HepG2 (cell line): ENCODE measurements at regions not wholly inside any gene's neighbourhood (a gene's known extent, or its start where the extent isn't known, plus 50 kb on each side); places are given as distances from the start of the nearest gene placed in this dataset.

Source experiments
- JUNB ChIP-seq: sonication (generic); formaldehyde crosslinking; IDR thresholded peaks from 2 replicates; pipeline ENCODE4 v1.8.0; 2022; ENCODE audit warnings: missing genetic modification reagents, mild to moderate bottlenecking, borderline replicate concordance
- KDM4B ChIP-seq: sonication (generic); formaldehyde crosslinking; IDR thresholded peaks from 2 replicates; pipeline ENCODE4 v1.4.0; 2020; ENCODE audit warnings: missing genetic modification reagents
- SETDB1 ChIP-seq: sonication (generic); formaldehyde crosslinking; IDR thresholded peaks from 2 replicates; pipeline ENCODE4 v1.5.1; 2020; ENCODE audit warnings: missing genetic modification reagents, mild to moderate bottlenecking, borderline replicate concordance
- SMC3 ChIP-seq: IDR thresholded peaks from 2 replicates; pipeline ENCODE4 v1.6.1; 2011; ENCODE audit warnings: low read length, improper control_type of control experiment
- ZNF431 ChIP-seq: sonication (generic); formaldehyde crosslinking; IDR thresholded peaks from 2 replicates; pipeline ENCODE4 v1.9.0; 2022; ENCODE audit warnings: missing genetic modification reagents, low read depth, mild to moderate bottlenecking, borderline replicate concordance
- TF ChIP-seq, protein P1 (sequence below): sonication (generic); formaldehyde crosslinking; IDR thresholded peaks from 2 replicates; pipeline ENCODE4 v1.4.0; 2020; ENCODE audit warnings: missing genetic modification reagents
- TF ChIP-seq, protein P2 (sequence below): IDR thresholded peaks from 2 replicates; pipeline ENCODE4 v1.6.1; 2016
- TF ChIP-seq, protein P3 (sequence below): IDR thresholded peaks from 2 replicates; pipeline ENCODE4 v1.6.1; 2012; ENCODE audit warnings: low read length, improper control_type of control experiment
- TF ChIP-seq, protein P4 (sequence below): sonication (generic); formaldehyde crosslinking; IDR thresholded peaks from 2 replicates; pipeline ENCODE4 v1.4.0; 2020; ENCODE audit warnings: missing genetic modification reagents, borderline replicate concordance
- TF ChIP-seq, protein P5 (sequence below): sonication (generic); formaldehyde crosslinking; IDR thresholded peaks from 2 replicates; pipeline ENCODE4 v1.9.0; 2021; ENCODE audit warnings: missing genetic modification reagents, borderline replicate concordance
- TF ChIP-seq, protein P6 (sequence below): sonication (generic); formaldehyde crosslinking; IDR thresholded peaks from 2 replicates; pipeline ENCODE4 v1.5.0; 2020; ENCODE audit warnings: mild to moderate bottlenecking, missing genetic modification reagents

DNA sequence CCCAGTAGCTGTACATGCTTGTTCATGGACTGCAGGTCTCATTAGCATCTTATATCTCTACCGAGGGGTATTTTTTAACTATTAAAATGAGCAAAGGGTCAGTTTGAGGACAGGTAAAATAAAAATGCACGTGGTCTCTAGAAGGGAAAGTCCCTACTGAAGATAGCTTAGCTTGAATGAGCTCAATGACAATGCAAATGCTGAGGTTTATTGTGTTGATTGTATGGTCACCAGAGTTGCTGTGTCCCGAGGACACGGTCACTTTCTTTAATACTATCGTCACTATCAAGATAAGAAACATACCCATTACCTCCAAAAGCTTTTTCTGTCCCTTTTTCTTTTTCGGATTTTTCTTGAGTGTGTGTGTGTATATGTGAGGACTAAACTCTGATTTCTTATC is 250.5 kb upstream of the PRKX start:
- TF ChIP-seq KDM4B (CRISPR knock-in tag) (no peak), JUNB (no peak), SMC3 (no peak), ZNF431 (CRISPR knock-in tag) (no peak), SETDB1 (no peak)
- TF ChIP-seq, protein P1, sequence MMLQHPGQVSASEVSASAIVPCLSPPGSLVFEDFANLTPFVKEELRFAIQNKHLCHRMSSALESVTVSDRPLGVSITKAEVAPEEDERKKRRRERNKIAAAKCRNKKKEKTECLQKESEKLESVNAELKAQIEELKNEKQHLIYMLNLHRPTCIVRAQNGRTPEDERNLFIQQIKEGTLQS (CRISPR knock-in tag): no peak
- TF ChIP-seq, protein P2, sequence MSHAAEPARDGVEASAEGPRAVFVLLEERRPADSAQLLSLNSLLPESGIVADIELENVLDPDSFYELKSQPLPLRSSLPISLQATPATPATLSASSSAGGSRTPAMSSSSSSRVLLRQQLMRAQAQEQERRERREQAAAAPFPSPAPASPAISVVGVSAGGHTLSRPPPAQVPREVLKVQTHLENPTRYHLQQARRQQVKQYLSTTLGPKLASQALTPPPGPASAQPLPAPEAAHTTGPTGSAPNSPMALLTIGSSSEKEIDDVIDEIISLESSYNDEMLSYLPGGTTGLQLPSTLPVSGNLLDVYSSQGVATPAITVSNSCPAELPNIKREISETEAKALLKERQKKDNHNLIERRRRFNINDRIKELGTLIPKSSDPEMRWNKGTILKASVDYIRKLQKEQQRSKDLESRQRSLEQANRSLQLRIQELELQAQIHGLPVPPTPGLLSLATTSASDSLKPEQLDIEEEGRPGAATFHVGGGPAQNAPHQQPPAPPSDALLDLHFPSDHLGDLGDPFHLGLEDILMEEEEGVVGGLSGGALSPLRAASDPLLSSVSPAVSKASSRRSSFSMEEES: no peak
- TF ChIP-seq, protein P3, sequence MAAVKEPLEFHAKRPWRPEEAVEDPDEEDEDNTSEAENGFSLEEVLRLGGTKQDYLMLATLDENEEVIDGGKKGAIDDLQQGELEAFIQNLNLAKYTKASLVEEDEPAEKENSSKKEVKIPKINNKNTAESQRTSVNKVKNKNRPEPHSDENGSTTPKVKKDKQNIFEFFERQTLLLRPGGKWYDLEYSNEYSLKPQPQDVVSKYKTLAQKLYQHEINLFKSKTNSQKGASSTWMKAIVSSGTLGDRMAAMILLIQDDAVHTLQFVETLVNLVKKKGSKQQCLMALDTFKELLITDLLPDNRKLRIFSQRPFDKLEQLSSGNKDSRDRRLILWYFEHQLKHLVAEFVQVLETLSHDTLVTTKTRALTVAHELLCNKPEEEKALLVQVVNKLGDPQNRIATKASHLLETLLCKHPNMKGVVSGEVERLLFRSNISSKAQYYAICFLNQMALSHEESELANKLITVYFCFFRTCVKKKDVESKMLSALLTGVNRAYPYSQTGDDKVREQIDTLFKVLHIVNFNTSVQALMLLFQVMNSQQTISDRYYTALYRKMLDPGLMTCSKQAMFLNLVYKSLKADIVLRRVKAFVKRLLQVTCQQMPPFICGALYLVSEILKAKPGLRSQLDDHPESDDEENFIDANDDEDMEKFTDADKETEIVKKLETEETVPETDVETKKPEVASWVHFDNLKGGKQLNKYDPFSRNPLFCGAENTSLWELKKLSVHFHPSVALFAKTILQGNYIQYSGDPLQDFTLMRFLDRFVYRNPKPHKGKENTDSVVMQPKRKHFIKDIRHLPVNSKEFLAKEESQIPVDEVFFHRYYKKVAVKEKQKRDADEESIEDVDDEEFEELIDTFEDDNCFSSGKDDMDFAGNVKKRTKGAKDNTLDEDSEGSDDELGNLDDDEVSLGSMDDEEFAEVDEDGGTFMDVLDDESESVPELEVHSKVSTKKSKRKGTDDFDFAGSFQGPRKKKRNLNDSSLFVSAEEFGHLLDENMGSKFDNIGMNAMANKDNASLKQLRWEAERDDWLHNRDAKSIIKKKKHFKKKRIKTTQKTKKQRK: no peak
- TF ChIP-seq, protein P4, sequence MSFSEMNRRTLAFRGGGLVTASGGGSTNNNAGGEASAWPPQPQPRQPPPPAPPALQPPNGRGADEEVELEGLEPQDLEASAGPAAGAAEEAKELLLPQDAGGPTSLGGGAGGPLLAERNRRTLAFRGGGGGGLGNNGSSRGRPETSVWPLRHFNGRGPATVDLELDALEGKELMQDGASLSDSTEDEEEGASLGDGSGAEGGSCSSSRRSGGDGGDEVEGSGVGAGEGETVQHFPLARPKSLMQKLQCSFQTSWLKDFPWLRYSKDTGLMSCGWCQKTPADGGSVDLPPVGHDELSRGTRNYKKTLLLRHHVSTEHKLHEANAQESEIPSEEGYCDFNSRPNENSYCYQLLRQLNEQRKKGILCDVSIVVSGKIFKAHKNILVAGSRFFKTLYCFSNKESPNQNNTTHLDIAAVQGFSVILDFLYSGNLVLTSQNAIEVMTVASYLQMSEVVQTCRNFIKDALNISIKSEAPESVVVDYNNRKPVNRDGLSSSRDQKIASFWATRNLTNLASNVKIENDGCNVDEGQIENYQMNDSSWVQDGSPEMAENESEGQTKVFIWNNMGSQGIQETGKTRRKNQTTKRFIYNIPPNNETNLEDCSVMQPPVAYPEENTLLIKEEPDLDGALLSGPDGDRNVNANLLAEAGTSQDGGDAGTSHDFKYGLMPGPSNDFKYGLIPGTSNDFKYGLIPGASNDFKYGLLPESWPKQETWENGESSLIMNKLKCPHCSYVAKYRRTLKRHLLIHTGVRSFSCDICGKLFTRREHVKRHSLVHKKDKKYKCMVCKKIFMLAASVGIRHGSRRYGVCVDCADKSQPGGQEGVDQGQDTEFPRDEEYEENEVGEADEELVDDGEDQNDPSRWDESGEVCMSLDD (CRISPR knock-in tag): no peak
- TF ChIP-seq, protein P5, sequence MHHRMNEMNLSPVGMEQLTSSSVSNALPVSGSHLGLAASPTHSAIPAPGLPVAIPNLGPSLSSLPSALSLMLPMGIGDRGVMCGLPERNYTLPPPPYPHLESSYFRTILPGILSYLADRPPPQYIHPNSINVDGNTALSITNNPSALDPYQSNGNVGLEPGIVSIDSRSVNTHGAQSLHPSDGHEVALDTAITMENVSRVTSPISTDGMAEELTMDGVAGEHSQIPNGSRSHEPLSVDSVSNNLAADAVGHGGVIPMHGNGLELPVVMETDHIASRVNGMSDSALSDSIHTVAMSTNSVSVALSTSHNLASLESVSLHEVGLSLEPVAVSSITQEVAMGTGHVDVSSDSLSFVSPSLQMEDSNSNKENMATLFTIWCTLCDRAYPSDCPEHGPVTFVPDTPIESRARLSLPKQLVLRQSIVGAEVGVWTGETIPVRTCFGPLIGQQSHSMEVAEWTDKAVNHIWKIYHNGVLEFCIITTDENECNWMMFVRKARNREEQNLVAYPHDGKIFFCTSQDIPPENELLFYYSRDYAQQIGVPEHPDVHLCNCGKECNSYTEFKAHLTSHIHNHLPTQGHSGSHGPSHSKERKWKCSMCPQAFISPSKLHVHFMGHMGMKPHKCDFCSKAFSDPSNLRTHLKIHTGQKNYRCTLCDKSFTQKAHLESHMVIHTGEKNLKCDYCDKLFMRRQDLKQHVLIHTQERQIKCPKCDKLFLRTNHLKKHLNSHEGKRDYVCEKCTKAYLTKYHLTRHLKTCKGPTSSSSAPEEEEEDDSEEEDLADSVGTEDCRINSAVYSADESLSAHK (CRISPR knock-in tag): no peak
- TF ChIP-seq, protein P6, sequence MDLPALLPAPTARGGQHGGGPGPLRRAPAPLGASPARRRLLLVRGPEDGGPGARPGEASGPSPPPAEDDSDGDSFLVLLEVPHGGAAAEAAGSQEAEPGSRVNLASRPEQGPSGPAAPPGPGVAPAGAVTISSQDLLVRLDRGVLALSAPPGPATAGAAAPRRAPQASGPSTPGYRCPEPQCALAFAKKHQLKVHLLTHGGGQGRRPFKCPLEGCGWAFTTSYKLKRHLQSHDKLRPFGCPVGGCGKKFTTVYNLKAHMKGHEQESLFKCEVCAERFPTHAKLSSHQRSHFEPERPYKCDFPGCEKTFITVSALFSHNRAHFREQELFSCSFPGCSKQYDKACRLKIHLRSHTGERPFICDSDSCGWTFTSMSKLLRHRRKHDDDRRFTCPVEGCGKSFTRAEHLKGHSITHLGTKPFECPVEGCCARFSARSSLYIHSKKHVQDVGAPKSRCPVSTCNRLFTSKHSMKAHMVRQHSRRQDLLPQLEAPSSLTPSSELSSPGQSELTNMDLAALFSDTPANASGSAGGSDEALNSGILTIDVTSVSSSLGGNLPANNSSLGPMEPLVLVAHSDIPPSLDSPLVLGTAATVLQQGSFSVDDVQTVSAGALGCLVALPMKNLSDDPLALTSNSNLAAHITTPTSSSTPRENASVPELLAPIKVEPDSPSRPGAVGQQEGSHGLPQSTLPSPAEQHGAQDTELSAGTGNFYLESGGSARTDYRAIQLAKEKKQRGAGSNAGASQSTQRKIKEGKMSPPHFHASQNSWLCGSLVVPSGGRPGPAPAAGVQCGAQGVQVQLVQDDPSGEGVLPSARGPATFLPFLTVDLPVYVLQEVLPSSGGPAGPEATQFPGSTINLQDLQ (CRISPR knock-in tag): no peak
